ENCODE measurements at regions not wholly inside any gene's neighbourhood (a gene's known extent, or its start where the extent isn't known, plus 50 kb on each side); places are given as distances from the start of the nearest gene placed in this dataset.

- DNase-seq, result no peak
Measured at GRCh38 chr6:44682280-44682679, 294.8 kb downstream of the CDC5L start.

- no peak for DNase-seq
Measured at GRCh38 chr6:44682987-44683779, 295.7 kb downstream of the CDC5L start.

GRCh38 chr6:44685213-44685612, 297.7 kb downstream of the CDC5L start:
- no peak for DNase-seq

GRCh38 chr6:44696099-44696498, 308.6 kb downstream of the CDC5L start:
- DNase-seq, result no peak

GRCh38 chr6:44696686-44697085, 309.2 kb downstream of the CDC5L start:
- no peak for DNase-seq

GRCh38 chr6:44697327-44697726, 309.8 kb downstream of the CDC5L start:
- DNase-seq, result no peak

GRCh38 chr6:44698602-44699001, 311.1 kb downstream of the CDC5L start:
- DNase-seq, result no peak

GRCh38 chr6:44699082-44699481, 311.6 kb downstream of the CDC5L start:
- DNase-seq, result no peak

GRCh38 chr6:44699851-44700250, 312.3 kb downstream of the CDC5L start:
- DNase-seq, result no peak

GRCh38 chr6:44700422-44700821, 312.9 kb downstream of the CDC5L start:
- no peak for DNase-seq

GRCh38 chr6:44701038-44701636, 313.6 kb downstream of the CDC5L start:
- DNase-seq, result no peak

- DNase-seq, result no peak
Measured at GRCh38 chr6:44701637-44702101, 314.2 kb downstream of the CDC5L start.

- no peak for DNase-seq
Measured at GRCh38 chr6:44702292-44702691, 314.8 kb downstream of the CDC5L start.

- peak; percentile 58 for DNase-seq
Measured at GRCh38 chr6:44704240-44705150, 317.0 kb downstream of the CDC5L start.

GRCh38 chr6:44705596-44705995, 318.1 kb downstream of the CDC5L start:
- no peak for DNase-seq

GRCh38 chr6:44706011-44706410, 318.5 kb downstream of the CDC5L start:
- no peak for DNase-seq

GRCh38 chr6:44708208-44708607, 320.7 kb downstream of the CDC5L start:
- no peak for DNase-seq

GRCh38 chr6:44712353-44713111, 325.0 kb downstream of the CDC5L start:
- no peak for DNase-seq

GRCh38 chr6:44715188-44715587, 327.7 kb downstream of the CDC5L start:
- no peak for DNase-seq

GRCh38 chr6:44715925-44716324, 328.4 kb downstream of the CDC5L start:
- DNase-seq, result no peak

- no peak for DNase-seq
Measured at GRCh38 chr6:44717431-44717830, 329.9 kb downstream of the CDC5L start.

GRCh38 chr6:44721954-44722578, 334.6 kb downstream of the CDC5L start:
- DNase-seq, result no peak

All from activated CD8-positive, alpha-beta memory T cell treated with anti-CD3 and anti-CD28 coated beads, Interleukin-2, amount 50 U/mL, for 48 hours (primary cell).